ENCODE measurements at regions not wholly inside any gene's neighbourhood (a gene's known extent, or its start where the extent isn't known, plus 50 kb on each side); places are given as distances from the start of the nearest gene placed in this dataset.

- no peak for TF ChIP-seq CTCF (IDR thresholded peaks at IDR 0.05; ENCODE audit: insufficient read depth, low read length)
- no peak overlapping the region for H3K4me3 ChIP-seq (ENCODE audit: low read depth, low read length)
Observed at GRCh38 chr3:148235566-148235965, 462.1 kb upstream of the AGTR1 start.

GRCh38 chr3:148238421-148238821 is 459.3 kb upstream of the AGTR1 start:
- DNase-seq (ENCODE audit: low read depth), result no peak
- no peak for TF ChIP-seq CTCF (IDR thresholded peaks at IDR 0.05; ENCODE audit: insufficient read depth, low read length)
- no peak overlapping the region for H3K4me3 ChIP-seq (ENCODE audit: low read depth, low read length)

More at GRCh38 chr3:148235566-148235965, 462.1 kb upstream of the AGTR1 start:
- no peak for DNase-seq (ENCODE audit: low read depth)

GRCh38 chr3:148240351-148240750 is 457.4 kb upstream of the AGTR1 start:
- no peak overlapping the region for H3K4me3 ChIP-seq (ENCODE audit: low read depth, low read length)
- no peak for TF ChIP-seq CTCF (IDR thresholded peaks at IDR 0.05; ENCODE audit: insufficient read depth, low read length)
- DNase-seq (ENCODE audit: low read depth), result no peak

GRCh38 chr3:148243609-148244008 is 454.1 kb upstream of the AGTR1 start:
- DNase-seq (ENCODE audit: low read depth), result no peak
- no peak for TF ChIP-seq CTCF (IDR thresholded peaks at IDR 0.05; ENCODE audit: insufficient read depth, low read length)
- H3K4me3 ChIP-seq (ENCODE audit: low read depth, low read length), result no peak overlapping the region

GRCh38 chr3:148246291-148246923 is 451.3 kb upstream of the AGTR1 start:
- no peak overlapping the region for H3K4me3 ChIP-seq (ENCODE audit: low read depth, low read length)
- DNase-seq (ENCODE audit: low read depth), result no peak
- TF ChIP-seq CTCF (IDR thresholded peaks at IDR 0.05; ENCODE audit: insufficient read depth, low read length), result no peak

GRCh38 chr3:148253713-148254112 is 444.0 kb upstream of the AGTR1 start:
- TF ChIP-seq CTCF (IDR thresholded peaks at IDR 0.05; ENCODE audit: insufficient read depth, low read length), result no peak
- DNase-seq (ENCODE audit: low read depth), result no peak
- no peak overlapping the region for H3K4me3 ChIP-seq (ENCODE audit: low read depth, low read length)

- no peak for DNase-seq (ENCODE audit: low read depth)
- TF ChIP-seq CTCF (IDR thresholded peaks at IDR 0.05; ENCODE audit: insufficient read depth, low read length), result no peak
- no peak overlapping the region for H3K4me3 ChIP-seq (ENCODE audit: low read depth, low read length)
Observed at GRCh38 chr3:148254402-148254801, 443.3 kb upstream of the AGTR1 start.

Data from fibroblast of the aortic adventitia (primary cell).